PC-3 (cell line): ENCODE measurements at regions not wholly inside any gene's neighbourhood (a gene's known extent, or its start where the extent isn't known, plus 50 kb on each side); places are given as distances from the start of the nearest gene placed in this dataset.

ENCODE experiments used
- ATAC-seq: fragments of 200-7000 bp; cut with Tn5 transposase; 2 replicates; pipeline ENCODE4 v1.9.1; 2020; ENCODE audit warnings: mild to moderate bottlenecking, moderate library complexity
- BruUV-seq: library from RNA; stranded (reverse); fragments of 400-500 nt; replicated peaks from 2 replicates; lab custom pipeline; 2021; lab: Mats Ljungman, UMichigan
- CTCF ChIA-PET: fragments of 300-600 bp; sonication (Branson Sonifier 250); formaldehyde crosslinking; loops from one replicate; lab custom pipeline; 2022; ENCODE audit warnings: antibody characterized with exemption; lab: Charles Lee
- POLR2A ChIA-PET: fragments of 300-600 bp; sonication (Branson Sonifier 250); formaldehyde crosslinking; loops from one replicate; lab custom pipeline; 2022; ENCODE audit warnings: antibody characterized with exemption; ENCODE audit not compliant: unreplicated experiment; lab: Charles Lee
- DNase-seq: peaks from one replicate; pipeline ENCODE4 v3.0.0-alpha.2; 2015
- H2AFZ ChIP-seq: fragments of 300-600 bp; sonication (generic); 2 replicates; pipeline ENCODE4 v1.6.0; 2016; ENCODE audit warnings: antibody characterized with exemption, low read length
- H3F3A ChIP-seq: fragments of 300-600 bp; sonication (generic); one replicate; pipeline ENCODE4 v1.6.0; 2017; ENCODE audit warnings: antibody characterized with exemption, low read length, control low read depth, mild to moderate bottlenecking; ENCODE audit not compliant: unreplicated experiment
- H3K27ac ChIP-seq: fragments of 300-600 bp; sonication (generic); 2 replicates; pipeline ENCODE4 v1.5.1; 2016; ENCODE audit warnings: mild to moderate bottlenecking, low read length
- H3K27me3 ChIP-seq: fragments of 300-600 bp; sonication (generic); 2 replicates; pipeline ENCODE4 v1.6.1; 2016; ENCODE audit warnings: low read length, mixed read lengths
- H3K36me3 ChIP-seq: fragments of 300-600 bp; sonication (generic); 2 replicates; pipeline ENCODE4 v1.6.1; 2016; ENCODE audit warnings: low read depth, mixed run types, low read length, mixed read lengths
- H3K4me1 ChIP-seq: fragments of 300-600 bp; sonication (generic); 2 replicates; pipeline ENCODE4 v1.5.1; 2016; ENCODE audit warnings: low read length; ENCODE audit not compliant: insufficient read depth
- H3K4me2 ChIP-seq: fragments of 300-600 bp; sonication (generic); 2 replicates; pipeline ENCODE4 v1.6.0; 2016; ENCODE audit warnings: low read length
- H3K4me3 ChIP-seq: fragments of 300-600 bp; sonication (generic); 2 replicates; pipeline ENCODE4 v1.5.1; 2016; ENCODE audit warnings: mild to moderate bottlenecking, low read length, mixed read lengths
- H3K79me2 ChIP-seq: fragments of 300-600 bp; sonication (generic); 2 replicates; pipeline ENCODE4 v1.6.1; 2017; ENCODE audit warnings: low read length, mixed read lengths
- H3K9ac ChIP-seq: fragments of 300-600 bp; sonication (generic); 2 replicates; pipeline ENCODE4 v1.6.0; 2016; ENCODE audit warnings: mild to moderate bottlenecking, low read length
- H3K9me2 ChIP-seq: fragments of 300-600 bp; sonication (generic); replicated peaks from 2 replicates; pipeline ENCODE4 v1.6.1; 2016; ENCODE audit warnings: mixed run types, low read length, mixed read lengths
- H3K9me3 ChIP-seq: fragments of 300-600 bp; sonication (generic); 2 replicates; pipeline ENCODE4 v1.6.1; 2016; ENCODE audit warnings: low read length, mixed read lengths
- H4K20me1 ChIP-seq: fragments of 300-600 bp; sonication (generic); 2 replicates; pipeline ENCODE4 v1.6.1; 2016; ENCODE audit warnings: low read length, mixed read lengths
- EZH2 ChIP-seq: fragments of 300-600 bp; sonication (generic); IDR thresholded peaks from one replicate; pipeline ENCODE4 v1.6.1; 2017; ENCODE audit warnings: antibody characterized with exemption, mild to moderate bottlenecking, low read length; ENCODE audit not compliant: unreplicated experiment
- EZH2phosphoT487 ChIP-seq: fragments of 300-600 bp; sonication (generic); IDR thresholded peaks from 2 replicates; pipeline ENCODE4 v1.6.1; 2018; ENCODE audit warnings: mild to moderate bottlenecking, antibody characterized with exemption, low read length, borderline replicate concordance
- intact Hi-C: fragments of 100-400 bp; cut with micrococcal nuclease; formaldehyde crosslinking; loops from 2 replicates; pipeline ENCODE4 v1.9.0; 2023
- TF ChIP-seq, protein P1 (sequence below): fragments of 300-600 bp; sonication (generic); conservative IDR thresholded peaks from 2 replicates; pipeline ENCODE4 v1.5.1; 2017; ENCODE audit warnings: antibody characterized with exemption, low read depth, mild to moderate bottlenecking, low read length

DNA sequence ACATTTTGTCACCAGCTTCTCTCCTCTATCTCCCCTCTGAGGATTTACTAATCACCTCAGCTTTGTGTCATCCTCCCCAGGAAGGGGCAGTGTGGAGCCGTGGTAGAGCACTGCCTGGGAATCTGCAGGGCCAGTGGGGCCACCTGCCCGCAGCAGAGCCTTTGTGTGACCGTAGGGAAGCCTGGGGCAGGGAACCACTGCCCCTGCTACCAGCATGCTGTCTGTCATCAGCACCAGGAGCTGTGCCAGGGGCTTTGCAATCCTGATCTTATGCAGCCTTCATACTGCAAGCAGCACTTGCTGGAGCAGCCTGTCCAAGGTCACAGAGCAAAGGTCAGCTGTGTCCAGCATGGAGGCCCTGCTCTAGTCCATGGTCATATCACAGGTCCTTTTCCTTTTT is 170.2 kb upstream of the IL12A start:
- H3F3A ChIP-seq: peaks cover 6% of the 10 kb centered on the region
- TF ChIP-seq, protein P1, sequence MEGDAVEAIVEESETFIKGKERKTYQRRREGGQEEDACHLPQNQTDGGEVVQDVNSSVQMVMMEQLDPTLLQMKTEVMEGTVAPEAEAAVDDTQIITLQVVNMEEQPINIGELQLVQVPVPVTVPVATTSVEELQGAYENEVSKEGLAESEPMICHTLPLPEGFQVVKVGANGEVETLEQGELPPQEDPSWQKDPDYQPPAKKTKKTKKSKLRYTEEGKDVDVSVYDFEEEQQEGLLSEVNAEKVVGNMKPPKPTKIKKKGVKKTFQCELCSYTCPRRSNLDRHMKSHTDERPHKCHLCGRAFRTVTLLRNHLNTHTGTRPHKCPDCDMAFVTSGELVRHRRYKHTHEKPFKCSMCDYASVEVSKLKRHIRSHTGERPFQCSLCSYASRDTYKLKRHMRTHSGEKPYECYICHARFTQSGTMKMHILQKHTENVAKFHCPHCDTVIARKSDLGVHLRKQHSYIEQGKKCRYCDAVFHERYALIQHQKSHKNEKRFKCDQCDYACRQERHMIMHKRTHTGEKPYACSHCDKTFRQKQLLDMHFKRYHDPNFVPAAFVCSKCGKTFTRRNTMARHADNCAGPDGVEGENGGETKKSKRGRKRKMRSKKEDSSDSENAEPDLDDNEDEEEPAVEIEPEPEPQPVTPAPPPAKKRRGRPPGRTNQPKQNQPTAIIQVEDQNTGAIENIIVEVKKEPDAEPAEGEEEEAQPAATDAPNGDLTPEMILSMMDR: no peak
- no peak for TF ChIP-seq EZH2
- no peak for TF ChIP-seq EZH2phosphoT487
- H3K27me3 ChIP-seq: no peaks in the 10 kb centered on the region
- H4K20me1 ChIP-seq: peaks cover 4% of the 10 kb centered on the region
- H3K79me2 ChIP-seq: peaks cover 80% of the 10 kb centered on the region
- peaks cover 46% of the 10 kb centered on the region for H3K4me1 ChIP-seq
- ChIA-PET POLR2A (no interaction called here), CTCF (interaction anchor here (0.5 kb wide), 1 partner anchor 209 kb away, joined by 3 read pairs; no protein-coding TSS in a partner anchor)
- no peak for ATAC-seq
- H3K9ac ChIP-seq: no peak overlapping the region
- no peak overlapping the region for H3K4me3 ChIP-seq
- H3K27ac ChIP-seq: no peak overlapping the region
- DNase-seq: no peak
- H2AFZ ChIP-seq: no peak overlapping the region
- BruUV-seq: no TSS peak
- no peak overlapping the region for H3K4me2 ChIP-seq
- no peaks in the 10 kb centered on the region for H3K36me3 ChIP-seq
- intact Hi-C loops: no loop called here
- H3K9me3 ChIP-seq: no peaks in the 10 kb centered on the region
- no peaks in the 10 kb centered on the region for H3K9me2 ChIP-seq

DNA sequence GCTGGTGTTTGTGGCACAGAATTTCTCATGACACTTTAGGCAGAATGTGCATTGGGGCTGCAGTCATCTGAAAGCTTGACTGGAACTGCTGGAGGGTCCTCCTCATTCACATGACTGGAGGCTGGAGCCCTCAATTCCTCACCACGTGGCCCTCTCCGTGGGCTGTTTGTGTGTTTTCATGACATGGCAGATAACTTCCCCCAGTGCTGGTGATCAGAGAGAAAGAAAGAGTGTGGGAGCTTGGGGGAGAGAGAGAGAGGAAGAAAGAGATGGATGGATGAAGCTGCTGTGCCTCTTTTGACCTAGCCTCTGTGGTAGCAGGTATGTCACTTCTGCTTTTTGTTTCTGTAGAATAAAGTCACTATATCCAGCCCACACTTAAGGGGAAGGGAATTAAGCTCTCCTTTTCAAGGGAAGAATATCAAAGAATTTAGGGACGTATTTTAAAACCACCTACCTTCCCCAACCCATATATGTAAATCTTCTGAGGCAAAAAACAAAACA is 169.6 kb upstream of the IL12A start:
- Histone ChIP-seq H3K9me3 (no peaks in the 10 kb centered on the region), H4K20me1 (no peaks in the 10 kb centered on the region), H3K27me3 (no peaks in the 10 kb centered on the region), H3K9me2 (no peaks in the 10 kb centered on the region), H3K9ac (no peak overlapping the region), H3K27ac (no peak overlapping the region), H3K36me3 (no peaks in the 10 kb centered on the region), H3K4me1 (peaks cover 46% of the 10 kb centered on the region), H3F3A (peaks cover 6% of the 10 kb centered on the region), H3K4me3 (no peak overlapping the region), H3K79me2 (peaks cover 82% of the 10 kb centered on the region), H3K4me2 (no peak overlapping the region), H2AFZ (no peak overlapping the region)
- ChIA-PET CTCF (no interaction called here), POLR2A (no interaction called here)
- ATAC-seq (no peak), DNase-seq (no peak)
- BruUV-seq: no TSS peak
- TF ChIP-seq EZH2 (no peak), EZH2phosphoT487 (no peak)
- TF ChIP-seq, protein P1: no peak
- intact Hi-C loops: no loop called here

DNA sequence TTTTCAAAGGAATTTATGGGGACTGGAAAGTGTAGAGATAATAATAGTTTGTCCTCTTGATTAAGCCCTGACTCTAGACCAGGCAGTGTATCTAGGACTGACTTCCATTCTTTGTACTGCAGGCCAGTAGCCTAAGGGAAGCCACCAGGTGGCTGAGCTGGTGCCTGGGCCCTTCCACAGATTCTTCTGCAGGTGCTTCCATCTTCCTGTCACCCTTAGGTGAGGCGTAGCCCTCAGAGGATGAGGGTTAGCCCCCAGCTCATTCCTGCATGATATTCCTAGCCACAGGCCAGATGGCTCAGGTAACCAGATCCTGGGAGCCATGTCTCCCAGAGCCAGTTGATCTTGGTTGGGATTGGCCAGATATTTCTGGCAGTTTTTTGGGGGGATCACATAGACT is 169.0 kb upstream of the IL12A start:
- Histone ChIP-seq H3K4me1 (peaks cover 46% of the 10 kb centered on the region), H3K4me2 (no peak overlapping the region), H3K36me3 (no peaks in the 10 kb centered on the region), H3K9me3 (no peaks in the 10 kb centered on the region), H2AFZ (no peak overlapping the region), H3K27me3 (no peaks in the 10 kb centered on the region), H3K79me2 (peaks cover 84% of the 10 kb centered on the region), H3K9me2 (no peaks in the 10 kb centered on the region), H3K27ac (no peak overlapping the region), H3K9ac (no peak overlapping the region), H3F3A (peaks cover 9% of the 10 kb centered on the region), H4K20me1 (no peaks in the 10 kb centered on the region), H3K4me3 (no peak overlapping the region)
- TF ChIP-seq EZH2phosphoT487: no peak
- TF ChIP-seq, protein P1: no peak
- no peak for TF ChIP-seq EZH2
- ChIA-PET CTCF (no interaction called here), POLR2A (no interaction called here)
- BruUV-seq: no TSS peak
- ATAC-seq: no peak
- no peak for DNase-seq
- intact Hi-C loops: loop anchor here (5.0 kb wide), 1 partner anchor 182 kb away; no protein-coding TSS in a partner anchor
